HG03378 (cell line): ENCODE measurements at regions not wholly inside any gene's neighbourhood (a gene's known extent, or its start where the extent isn't known, plus 50 kb on each side); places are given as distances from the start of the nearest gene placed in this dataset.

ENCODE experiments used
- ATAC-seq: cut with Tn5 transposase; IDR thresholded peaks from one replicate; pipeline ENCODE4 v1.9.1; 2021; ENCODE audit warnings: mild to moderate bottlenecking, moderate library complexity; ENCODE audit not compliant: unreplicated experiment

DNA sequence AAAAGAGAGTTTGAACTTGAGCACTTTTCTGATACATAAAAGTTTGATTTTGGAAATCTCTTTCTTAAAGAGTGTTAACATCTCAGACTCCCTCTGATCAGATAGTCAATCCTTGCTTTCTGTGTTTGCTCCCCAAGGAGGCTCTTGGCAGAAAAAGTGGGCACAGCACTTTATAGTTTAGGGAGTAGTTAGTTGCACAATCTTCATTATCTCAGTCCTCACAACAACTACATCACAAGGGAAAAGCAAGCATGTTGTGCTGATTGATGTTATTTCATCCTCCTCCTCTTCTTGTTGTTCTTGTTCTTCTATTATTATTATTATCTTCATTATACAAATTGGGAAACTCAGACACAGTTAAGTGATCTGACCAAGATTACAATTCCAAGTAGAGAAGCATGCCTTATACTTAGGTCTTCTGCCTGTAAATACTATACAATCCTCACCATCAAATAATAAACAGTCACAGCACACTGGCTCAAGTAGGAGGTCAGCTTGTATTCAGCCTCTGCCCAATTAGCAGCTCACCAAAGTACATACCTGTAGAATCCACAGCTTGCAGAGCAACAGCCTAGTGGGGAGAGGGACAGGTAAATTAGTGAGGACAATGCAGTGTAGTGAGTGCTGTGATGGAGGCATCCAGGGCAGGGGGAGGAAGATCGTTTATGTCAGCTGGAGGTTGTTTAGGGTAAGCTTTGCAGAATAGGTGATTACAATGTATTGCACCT, 304.1 kb upstream of the MME start:
- ATAC-seq: no peak

DNA sequence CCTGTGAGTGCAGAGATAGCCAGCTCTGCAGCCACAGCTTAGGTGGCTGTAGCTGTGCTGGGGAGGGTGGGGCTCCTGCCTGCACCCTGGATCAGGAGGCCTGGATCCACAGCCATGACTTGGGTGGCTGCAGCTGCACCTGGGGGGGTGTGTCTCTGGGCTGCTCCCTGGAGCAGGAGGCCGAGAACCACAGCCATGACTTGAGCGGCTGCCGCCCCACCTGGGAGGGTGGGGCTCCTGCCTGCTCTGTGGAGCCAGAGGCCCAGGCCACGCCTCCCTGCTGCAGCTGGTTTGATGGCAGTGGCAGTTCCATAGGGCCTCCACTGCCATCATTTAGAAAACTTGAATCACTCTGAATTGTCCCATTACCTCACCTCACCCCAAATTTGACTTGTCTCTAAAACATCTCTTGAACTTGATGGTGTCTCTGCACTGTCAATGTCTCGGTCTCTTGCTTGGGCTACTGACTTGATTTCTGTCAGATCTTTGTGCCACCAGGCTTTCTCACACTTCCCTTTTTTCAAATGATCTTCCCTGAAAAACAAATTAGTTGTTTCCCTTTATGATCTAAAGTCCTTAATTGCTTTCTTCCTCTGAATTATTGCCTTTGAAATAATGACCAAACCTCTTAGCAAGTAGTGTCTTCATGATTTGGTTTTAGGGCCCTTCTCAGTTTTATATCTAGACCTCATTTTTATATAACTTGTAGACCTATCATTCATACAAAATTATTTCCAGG, 313.2 kb upstream of the MME start:
- no peak for ATAC-seq

DNA sequence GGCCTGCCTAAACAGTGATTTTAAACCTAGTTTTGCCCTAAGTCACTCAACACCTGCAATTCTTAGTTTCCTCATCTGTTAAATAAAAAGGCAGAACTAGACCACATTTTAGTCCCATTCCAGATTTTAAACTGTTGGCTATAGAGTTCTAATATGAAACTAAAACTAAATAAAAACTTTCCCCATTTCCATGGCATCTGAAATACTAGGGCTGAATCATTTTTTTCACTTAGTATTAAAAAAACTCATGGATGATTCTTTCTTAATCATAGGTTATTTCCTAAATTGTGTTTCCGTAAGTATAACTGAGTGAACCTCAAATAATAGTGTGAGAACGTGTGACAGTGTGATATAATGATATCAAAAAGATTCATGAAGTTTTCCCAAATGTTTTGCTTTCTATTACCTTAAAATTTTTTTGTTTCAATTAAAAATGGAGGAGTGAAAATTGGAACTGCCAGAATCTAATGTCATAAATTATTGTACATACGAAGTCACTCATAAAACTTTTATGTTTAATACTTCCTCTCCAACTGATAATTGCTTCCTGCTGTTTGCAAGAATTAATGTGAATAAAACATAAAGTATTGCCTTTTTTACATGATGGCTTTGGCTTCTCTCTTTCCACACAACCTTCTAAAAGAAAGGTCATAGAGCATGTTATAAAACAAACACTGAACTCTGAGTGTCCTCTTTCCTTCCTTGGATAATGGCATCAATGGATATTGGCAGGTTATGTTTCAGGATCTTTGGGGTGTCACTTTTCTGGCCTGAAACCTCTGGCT, 315.1 kb upstream of the MME start:
- ATAC-seq: no peak

DNA sequence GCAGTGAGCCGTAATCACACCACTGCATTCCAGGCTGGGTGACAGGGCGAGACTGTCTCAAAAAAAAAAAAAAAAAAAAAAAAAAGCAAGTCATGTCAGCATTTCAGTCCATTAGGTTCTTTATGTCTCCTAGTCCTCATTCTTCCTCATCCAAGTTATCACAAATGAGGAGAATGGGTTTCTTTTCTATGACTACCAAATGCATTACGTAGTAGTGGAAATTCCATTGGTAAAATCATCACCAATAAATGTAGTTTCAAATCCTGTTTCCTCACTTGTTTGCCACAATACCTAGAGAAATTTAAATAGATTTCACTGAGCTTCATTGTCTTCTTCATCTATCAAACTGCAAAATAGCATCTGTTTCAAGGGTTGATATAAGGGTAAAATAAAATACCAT, 317.6 kb upstream of the MME start:
- no peak for ATAC-seq

DNA sequence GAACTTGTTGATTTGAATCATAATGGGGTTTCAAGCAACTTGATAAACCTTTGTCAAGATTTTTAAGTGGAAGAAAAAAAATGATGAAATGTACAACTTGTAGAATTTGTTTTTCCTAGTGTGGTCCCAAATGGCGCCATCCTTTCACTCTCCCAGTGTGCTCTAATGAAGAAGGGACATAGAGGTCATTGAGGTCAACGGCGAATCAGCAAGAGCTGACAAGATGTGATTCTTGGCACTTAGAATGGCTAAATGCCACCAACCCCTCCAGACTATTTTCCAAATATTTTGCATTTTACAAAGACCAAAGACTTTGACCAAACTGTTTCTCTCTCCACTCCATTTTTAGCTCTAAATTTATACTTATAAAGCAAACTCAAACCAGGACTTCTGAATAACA, 320.2 kb upstream of the MME start:
- no peak for ATAC-seq

DNA sequence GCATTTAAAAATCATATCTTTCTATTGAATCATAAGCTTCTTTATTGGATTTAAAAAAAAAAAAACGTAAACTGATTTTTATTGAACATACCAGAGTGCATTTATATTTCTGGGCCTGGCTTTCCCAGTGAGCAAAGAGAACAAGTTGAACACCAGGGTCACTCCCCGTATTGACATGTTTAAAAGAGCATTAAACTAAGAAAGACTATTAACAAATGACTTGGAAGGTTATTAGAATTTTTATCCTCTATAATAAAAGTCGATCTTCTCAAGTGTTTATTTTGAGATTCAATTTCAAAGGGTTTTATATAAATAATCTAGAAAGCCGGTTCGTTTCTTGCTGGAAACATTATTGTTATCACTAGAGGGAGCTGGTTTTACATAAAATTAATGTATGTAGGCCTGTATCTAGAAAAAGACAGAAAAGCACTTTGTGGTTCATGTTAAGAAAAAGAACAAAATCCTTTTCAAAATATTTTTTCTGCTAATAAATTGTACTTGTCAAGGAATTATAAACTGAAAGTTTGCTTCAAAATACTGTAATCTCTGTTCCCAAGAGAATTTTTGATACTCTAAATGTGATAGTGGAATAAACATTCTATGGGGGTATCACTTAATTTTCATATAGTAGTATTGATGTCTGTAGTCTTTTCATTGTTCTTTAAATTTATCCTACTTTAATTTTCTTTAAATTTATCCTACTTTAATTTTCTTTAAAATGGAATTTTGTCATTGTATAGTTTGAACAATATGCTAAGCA, 321.8 kb upstream of the MME start:
- no peak for ATAC-seq

DNA sequence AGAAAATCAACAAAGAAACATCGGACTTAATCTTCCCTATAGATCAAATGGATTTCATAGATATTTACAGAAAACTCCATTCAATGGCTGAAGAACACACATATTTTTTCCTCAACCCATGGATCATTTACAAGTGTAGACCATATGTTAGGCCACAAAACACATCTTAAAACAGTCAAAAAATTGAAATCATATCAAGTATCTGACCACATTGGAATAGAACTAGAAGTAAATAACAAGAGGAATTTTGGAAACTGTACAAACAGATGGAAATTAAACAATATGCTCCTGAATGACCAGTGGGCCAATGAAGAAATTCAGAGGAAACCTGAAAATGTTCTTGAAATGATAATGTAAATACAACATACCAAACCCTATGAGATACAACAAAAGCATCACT, 323.1 kb upstream of the GPR149 start:
- ATAC-seq: no peak

DNA sequence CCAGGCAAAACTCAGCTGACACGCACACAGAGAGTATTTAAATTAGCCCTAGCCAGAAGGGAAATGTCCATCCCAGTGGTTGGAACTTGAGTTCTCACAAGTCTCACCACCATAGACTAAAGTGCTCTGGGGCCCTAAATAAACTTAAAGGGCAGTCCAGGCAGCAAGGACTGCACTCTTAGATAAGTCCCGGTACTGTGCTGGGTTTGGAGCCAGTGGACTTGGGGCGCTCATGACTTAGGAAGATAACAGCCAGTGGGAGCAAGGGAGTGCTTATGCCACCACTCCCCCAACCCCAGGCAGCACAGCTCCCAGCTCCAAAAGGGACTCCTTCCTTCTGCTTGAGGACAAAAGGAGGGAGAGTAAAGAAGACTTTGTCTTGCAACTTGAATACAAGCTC, 319.5 kb upstream of the GPR149 start:
- ATAC-seq: no peak

DNA sequence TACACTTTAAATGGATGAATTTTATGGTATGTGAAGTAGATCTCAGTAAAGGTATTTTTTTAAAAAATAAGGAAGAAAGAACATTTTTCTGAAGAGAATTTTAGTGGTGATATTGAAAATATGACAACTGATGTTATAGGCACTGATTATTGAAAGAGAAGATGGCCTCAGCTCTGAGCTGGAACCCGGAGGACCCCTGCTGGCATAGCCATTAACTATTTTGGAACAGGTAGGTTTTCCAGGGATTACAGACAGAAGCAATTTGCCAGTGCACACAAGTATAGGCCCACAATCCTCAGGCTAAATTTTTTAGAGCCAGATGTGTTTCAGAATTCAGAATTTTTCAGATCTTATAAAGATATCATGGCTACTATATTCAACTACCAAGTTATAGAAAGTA, 315.9 kb upstream of the GPR149 start:
- no peak for ATAC-seq

DNA sequence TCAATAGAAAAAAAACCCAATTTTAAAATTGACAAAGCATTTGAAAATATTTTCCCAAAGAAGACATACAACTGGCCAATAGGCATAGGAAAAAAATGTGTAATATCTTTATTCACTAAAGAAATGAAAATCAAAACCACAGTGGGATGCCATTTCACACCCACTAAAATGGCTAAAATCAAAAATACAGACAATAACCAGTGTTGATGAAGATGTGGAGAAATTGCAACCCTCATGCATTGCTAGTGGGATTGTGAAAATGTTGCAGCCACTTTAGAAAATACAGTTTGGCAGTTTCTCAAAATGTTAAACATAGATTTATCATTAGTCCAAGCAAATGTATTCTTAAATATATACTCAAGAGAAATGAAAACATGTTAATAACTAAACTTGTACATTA, 315.1 kb upstream of the GPR149 start:
- ATAC-seq: no peak

DNA sequence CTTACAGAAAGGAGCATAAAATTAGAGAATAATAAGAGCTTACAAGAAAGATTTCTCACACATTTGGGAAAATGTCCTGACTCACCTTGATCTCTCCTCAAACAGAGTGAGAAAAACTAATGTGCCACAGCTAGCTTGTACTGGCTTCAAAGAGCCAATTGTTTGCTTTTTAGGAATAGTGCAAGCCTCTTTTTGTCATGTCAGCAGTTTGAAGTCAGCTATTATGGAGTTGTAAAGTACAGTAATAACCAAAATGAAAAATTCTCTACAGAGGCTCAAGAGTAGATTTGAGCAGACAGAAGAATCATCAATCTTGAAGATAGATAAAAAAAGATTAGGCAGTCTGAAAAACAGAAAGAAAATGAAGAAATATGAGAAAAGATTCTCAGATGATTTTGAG, 313.4 kb upstream of the GPR149 start:
- ATAC-seq: no peak

DNA sequence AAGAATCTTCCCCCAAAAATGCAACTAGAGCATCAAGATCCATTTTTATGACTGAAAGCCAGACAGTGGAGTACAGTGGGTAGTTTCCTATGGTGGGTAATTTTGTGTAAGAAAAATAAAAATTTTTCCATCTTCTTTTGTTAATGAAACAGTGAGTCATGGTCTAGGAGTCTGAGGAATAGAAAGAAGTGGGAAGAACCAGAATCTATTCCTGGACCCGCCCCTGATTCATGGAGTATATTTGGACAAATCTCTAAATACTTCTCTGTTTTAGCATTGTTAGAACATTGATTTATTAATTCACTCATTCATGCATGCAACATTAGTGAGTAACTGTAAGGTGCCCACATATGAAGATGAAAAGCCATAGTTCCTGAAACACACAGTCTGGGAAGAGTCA, 304.5 kb upstream of the GPR149 start:
- ATAC-seq: no peak

DNA sequence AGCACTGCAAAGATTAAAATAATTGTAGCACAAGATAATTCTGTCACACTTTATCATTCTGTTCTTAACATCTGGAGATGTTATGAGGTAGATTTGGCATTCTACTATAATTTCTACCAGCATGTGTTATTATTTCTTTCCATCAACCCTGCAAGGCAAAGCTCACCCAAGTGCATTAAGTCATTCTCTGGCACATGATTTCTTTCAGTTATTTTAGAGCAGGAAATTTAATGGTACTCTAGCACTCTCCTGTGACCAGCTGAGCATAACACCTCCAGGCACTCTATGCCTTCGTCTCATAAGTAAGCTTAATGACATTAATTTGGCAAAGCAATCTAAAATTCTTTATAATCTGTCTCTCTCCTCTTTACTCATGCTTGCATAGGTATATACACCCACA, 300.2 kb upstream of the GPR149 start:
- ATAC-seq: no peak

DNA sequence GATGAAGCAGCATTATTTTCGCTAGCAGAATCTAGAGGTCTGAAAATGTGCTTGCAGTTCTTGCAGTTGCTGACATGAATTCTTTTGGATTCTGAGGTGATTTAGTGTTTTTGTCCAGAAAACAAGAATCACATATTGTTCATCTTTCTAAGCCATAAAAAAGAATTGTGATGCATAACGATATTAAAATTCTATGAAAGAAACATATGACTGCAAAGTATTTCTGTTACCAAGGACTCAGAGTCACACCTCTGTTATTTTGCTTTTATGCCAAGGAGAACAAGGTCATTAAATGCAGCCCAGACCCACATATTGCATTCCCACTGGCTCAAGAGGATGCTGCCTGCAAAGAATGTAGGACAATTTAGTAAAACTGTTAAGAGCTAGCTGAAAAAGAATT, 299.8 kb upstream of the GPR149 start:
- ATAC-seq: no peak

DNA sequence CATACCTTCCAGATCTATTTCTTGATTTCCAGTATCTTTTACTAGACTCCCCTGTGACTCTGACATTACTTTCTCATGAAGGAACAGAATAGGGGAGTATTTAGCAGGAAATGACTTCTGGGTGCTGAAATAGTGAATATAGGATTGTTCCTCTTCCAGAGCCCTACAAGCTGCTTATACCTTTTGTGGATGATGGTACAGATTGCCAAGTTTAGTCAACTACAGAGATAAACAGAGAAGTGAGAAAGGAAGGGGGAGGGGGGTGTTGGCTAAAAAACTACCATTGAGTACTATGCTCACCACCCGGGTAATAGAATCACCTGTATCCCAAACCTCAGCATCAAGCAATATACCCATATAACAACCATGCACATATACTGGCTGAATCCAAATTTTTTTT, 298.3 kb upstream of the GPR149 start:
- ATAC-seq: no peak

DNA sequence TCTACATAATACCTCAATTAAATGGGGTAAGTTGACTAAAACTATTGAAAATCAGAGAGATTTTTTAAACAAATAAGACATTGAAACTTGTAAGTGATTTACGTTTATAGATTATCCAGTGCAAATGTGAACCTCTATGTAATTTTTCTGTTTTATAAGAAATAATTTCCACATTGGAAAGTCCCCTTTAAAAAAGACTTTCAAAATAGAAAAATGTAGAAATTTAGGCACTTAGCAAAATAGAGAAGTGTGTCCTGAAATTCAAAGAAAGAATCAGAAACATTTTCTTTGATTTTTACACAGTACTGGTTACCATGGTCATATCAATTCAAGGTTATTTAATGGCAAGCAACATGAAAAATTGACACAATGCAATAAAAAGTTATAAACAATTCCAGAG, 290.9 kb upstream of the GPR149 start:
- no peak for ATAC-seq

DNA sequence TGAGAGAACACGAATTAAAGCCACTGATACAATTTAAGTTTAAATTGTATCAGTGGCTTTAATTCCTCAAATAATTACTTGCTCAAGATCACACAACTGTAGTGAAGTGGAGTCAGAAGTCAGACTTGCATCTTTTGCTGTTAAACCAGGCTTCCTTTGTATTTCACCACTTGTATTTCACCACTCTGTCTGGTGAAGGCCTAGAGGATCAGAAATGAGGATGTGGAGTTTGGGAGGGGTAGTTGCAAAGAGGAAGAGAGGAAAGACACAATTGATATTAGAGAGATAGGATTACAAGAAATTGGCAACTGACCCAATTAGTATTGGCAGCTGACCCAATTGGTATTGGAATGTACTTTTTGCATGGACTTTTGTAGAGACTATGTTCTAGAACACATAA, 288.1 kb upstream of the GPR149 start:
- no peak for ATAC-seq

DNA sequence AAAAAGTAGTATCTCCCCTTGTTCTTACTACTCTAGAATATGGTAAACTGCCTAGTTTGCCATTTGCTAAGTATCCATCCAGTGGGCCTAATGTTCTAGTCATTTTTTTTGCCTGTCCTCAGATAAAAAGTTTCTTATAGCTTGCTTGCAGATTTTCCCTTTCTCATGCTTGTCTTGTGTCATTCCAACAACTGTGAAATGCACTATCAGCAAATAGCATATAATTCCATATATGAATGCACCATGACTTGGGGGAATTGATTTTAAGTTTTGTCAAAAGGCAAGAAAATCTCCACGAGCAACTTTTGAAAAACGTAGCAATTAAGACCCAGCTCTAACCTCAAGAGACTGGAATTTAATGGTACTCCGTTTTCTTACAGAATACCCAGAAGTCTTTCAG, 286.2 kb upstream of the GPR149 start:
- no peak for ATAC-seq

DNA sequence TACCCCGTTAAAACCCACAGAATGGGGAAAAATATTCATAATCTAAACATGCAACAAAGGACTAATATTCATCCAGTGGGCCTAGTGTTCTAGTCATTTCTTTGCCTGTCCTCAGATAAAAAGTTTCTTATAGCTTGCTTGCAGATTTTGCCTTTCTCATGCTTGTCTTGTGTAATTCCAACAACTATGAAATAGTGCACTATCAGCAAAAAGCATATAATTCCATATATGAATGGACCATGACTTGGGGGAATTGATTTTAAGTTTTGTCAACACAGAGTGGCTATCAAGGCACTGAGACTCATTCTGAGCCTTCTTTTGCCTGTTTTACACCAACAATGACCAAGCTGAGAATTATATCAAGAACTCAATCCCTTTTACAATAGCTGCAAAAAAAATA, 278.6 kb upstream of the GPR149 start:
- no peak for ATAC-seq

DNA sequence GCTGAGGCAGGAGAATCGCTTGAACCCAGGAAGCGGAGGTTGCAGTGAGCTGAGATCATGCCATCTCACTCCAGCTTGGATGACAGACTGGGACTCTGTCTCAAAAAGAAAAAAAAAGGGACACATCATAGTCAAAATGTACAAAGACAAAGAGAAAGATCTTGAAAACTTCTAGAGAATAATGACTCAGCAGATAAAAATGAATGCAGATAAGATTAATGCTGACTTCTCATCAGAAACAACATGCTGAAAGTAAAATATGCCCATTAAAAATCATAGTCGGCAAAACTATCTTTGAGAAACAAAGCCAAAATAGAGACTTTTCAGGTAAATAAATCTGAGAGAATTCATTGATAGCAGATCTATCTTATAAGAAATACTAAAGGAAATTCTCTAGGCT, 271.1 kb upstream of the GPR149 start:
- no peak for ATAC-seq

DNA sequence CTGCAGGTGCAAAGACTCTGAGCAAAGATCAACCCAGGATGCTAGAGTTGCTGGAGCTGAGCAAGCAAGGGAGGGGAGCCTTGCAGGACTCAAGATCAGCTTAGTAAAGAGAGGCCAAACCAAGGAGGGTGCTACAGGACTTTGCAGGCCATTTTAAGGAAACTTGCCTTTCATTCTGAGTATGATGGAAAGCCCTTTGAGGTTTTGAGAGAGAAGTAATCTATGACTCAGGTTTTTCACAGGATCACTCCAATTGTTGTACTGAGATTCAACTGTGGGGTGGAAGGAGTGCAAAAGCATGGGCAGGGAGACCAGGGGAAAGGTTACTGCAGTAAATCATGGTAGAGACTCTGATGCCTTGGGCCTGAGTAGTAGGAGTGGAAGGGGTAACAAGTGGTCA, 260.4 kb upstream of the GPR149 start:
- ATAC-seq: peak; percentile 77
